HCT116 (cell line): ENCODE measurements at regions not wholly inside any gene's neighbourhood (a gene's known extent, or its start where the extent isn't known, plus 50 kb on each side); places are given as distances from the start of the nearest gene placed in this dataset.

Experiments used
- CEBPB ChIP-seq: IDR thresholded peaks from 2 replicates; pipeline ENCODE4 v1.6.1; 2012; ENCODE audit warnings: low read depth
- EZH2 ChIP-seq: fragments of 200-600 bp; sonication (generic); IDR thresholded peaks from 2 replicates; pipeline ENCODE4 v1.6.1; 2017; ENCODE audit warnings: antibody characterized with exemption, mixed run types
- EZH2phosphoT487 ChIP-seq: fragments of 200-600 bp; IDR thresholded peaks from 2 replicates; pipeline ENCODE4 v1.6.1; 2018; ENCODE audit warnings: antibody characterized with exemption, borderline replicate concordance
- FOSL1 ChIP-seq: IDR thresholded peaks from 2 replicates; pipeline ENCODE4 v1.6.1; 2012; ENCODE audit warnings: low read depth
- POLR2A ChIP-seq: IDR thresholded peaks from 2 replicates; pipeline ENCODE4 v1.7.0; 2011; ENCODE audit warnings: borderline replicate concordance; ENCODE audit not compliant: insufficient read depth, insufficient read length; ENCODE audit errors: extremely low read depth
- POLR2AphosphoS5 ChIP-seq: IDR thresholded peaks from 2 replicates; pipeline ENCODE4 v1.6.1; 2011; ENCODE audit warnings: mild to moderate bottlenecking, low read depth, low read length, moderate library complexity
- RAD21 ChIP-seq: IDR thresholded peaks from 2 replicates; pipeline ENCODE4 v1.6.1; 2012; ENCODE audit warnings: low read depth, mild to moderate bottlenecking
- REST ChIP-seq: IDR thresholded peaks from 2 replicates; pipeline ENCODE4 v1.6.1; 2012; ENCODE audit warnings: low read depth
- SRF ChIP-seq: IDR thresholded peaks from 2 replicates; pipeline ENCODE4 v1.6.1; 2012; ENCODE audit warnings: low read depth
- ZBTB33 ChIP-seq: IDR thresholded peaks from 2 replicates; pipeline ENCODE4 v1.6.1; 2011; ENCODE audit warnings: mild to moderate bottlenecking, low read length, moderate library complexity; ENCODE audit not compliant: insufficient replicate concordance; ENCODE audit errors: extremely low read depth
- TF ChIP-seq, protein P1 (sequence below), 3 experiments: fragments of 200-600 bp in 1 of 3; sonication (generic) in 1 of 3; IDR thresholded peaks in 2 of 3; conservative IDR thresholded peaks in 1 of 3; 2 replicates each; pipeline ENCODE4 v1.5.1; 2012 to 2017; ENCODE audit warnings: low read depth in 2 of 3, low read length in 2 of 3, antibody characterized with exemption in 1 of 3, borderline replicate concordance in 1 of 3, control low read depth in 1 of 3, mild to moderate bottlenecking in 1 of 3, mixed read lengths in 1 of 3, mixed run types in 1 of 3, moderate library complexity in 1 of 3; ENCODE audit not compliant: insufficient read depth in 1 of 3

DNA sequence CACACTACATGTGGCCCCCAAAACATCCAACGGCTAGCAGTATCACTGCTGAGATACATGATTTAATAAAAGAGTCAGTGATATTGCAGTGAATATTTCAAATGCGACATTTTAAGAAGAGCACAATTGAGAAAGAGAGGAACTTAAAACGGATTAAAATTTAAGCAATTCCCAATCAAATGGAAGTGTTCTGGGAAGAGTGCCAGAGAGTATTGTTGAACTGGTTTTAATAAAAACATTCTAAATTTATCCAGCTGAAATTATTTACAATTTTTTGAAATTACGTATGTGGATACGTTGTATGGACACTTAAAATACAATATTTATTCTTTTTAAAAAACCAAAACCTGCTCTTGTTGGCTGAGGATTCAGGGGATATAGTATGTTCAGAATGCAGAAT lies 117.7 kb downstream of the C3orf38 start:
- TF ChIP-seq RAD21 (no peak), EZH2phosphoT487 (no peak), FOSL1 (no peak), REST (no peak), POLR2AphosphoS5 (no peak), CEBPB (no peak), POLR2A (no peak), ZBTB33 (no peak), EZH2 (no peak), SRF (no peak)
- TF ChIP-seq, protein P1, sequence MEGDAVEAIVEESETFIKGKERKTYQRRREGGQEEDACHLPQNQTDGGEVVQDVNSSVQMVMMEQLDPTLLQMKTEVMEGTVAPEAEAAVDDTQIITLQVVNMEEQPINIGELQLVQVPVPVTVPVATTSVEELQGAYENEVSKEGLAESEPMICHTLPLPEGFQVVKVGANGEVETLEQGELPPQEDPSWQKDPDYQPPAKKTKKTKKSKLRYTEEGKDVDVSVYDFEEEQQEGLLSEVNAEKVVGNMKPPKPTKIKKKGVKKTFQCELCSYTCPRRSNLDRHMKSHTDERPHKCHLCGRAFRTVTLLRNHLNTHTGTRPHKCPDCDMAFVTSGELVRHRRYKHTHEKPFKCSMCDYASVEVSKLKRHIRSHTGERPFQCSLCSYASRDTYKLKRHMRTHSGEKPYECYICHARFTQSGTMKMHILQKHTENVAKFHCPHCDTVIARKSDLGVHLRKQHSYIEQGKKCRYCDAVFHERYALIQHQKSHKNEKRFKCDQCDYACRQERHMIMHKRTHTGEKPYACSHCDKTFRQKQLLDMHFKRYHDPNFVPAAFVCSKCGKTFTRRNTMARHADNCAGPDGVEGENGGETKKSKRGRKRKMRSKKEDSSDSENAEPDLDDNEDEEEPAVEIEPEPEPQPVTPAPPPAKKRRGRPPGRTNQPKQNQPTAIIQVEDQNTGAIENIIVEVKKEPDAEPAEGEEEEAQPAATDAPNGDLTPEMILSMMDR (IDR thresholded peaks at IDR 0.05 in 2 of 3, conservative IDR thresholded peaks at IDR 0.05 in 1 of 3; ENCODE audit: borderline replicate concordance in 1 of 3, insufficient read depth in 1 of 3, low read depth in 2 of 3, low read length in 2 of 3), result no peak
